ENCODE measurements at regions not wholly inside any gene's neighbourhood (a gene's known extent, or its start where the extent isn't known, plus 50 kb on each side); places are given as distances from the start of the nearest gene placed in this dataset.
A peak's percentile ranks its signal among the peaks of the same experiment; 100 is the strongest.

GRCh38 chr2:238563551-238563950 is 136.8 kb downstream of the ASB1 start:
- DNase-seq = peak; percentile 18

- peak; percentile 7 for DNase-seq
These were observed 137.7 kb downstream of the ASB1 start for GRCh38 chr2:238564286-238564920.

GRCh38 chr2:238565031-238565430 is 138.3 kb downstream of the ASB1 start:
- DNase-seq = no peak

GRCh38 chr2:238566001-238566645 is 139.4 kb downstream of the ASB1 start:
- DNase-seq = peak; percentile 19

- DNase-seq = peak; percentile 14
These were observed 140.5 kb downstream of the ASB1 start for GRCh38 chr2:238567067-238567855.

- peak; percentile 13 for DNase-seq
These were observed 141.3 kb downstream of the ASB1 start for GRCh38 chr2:238567996-238568395.

- DNase-seq = peak; percentile 12
These were observed 142.0 kb downstream of the ASB1 start for GRCh38 chr2:238568455-238569440.

GRCh38 chr2:238569507-238570195 is 142.9 kb downstream of the ASB1 start:
- DNase-seq = peak; percentile 44

GRCh38 chr2:238570391-238570790 is 143.7 kb downstream of the ASB1 start:
- peak; percentile 11 for DNase-seq

GRCh38 chr2:238570926-238571325 is 144.2 kb downstream of the ASB1 start:
- DNase-seq = peak; percentile 21

GRCh38 chr2:238571661-238572372 is 145.1 kb downstream of the ASB1 start:
- peak; percentile 10 for DNase-seq

- DNase-seq = peak; percentile 17
These were observed 146.5 kb downstream of the ASB1 start for GRCh38 chr2:238573065-238573778.

- peak; percentile 8 for DNase-seq
These were observed 147.2 kb downstream of the ASB1 start for GRCh38 chr2:238573916-238574315.

GRCh38 chr2:238574490-238575271 is 148.0 kb downstream of the ASB1 start:
- DNase-seq = no peak

GRCh38 chr2:238576674-238577073 is 149.9 kb downstream of the ASB1 start:
- DNase-seq = peak; percentile 1

- no peak for DNase-seq
These were observed 151.5 kb downstream of the ASB1 start for GRCh38 chr2:238578256-238578655.

GRCh38 chr2:238580486-238580885 is 153.8 kb downstream of the ASB1 start:
- peak; percentile 7 for DNase-seq

- DNase-seq = no peak
These were observed 154.4 kb downstream of the ASB1 start for GRCh38 chr2:238581126-238581525.

GRCh38 chr2:238582159-238582558 is 155.4 kb downstream of the ASB1 start:
- DNase-seq = peak; percentile 9

- no peak for DNase-seq
These were observed 157.9 kb downstream of the ASB1 start for GRCh38 chr2:238584617-238585016.
